IMR-90 (cell line): ENCODE measurements at regions not wholly inside any gene's neighbourhood (a gene's known extent, or its start where the extent isn't known, plus 50 kb on each side); places are given as distances from the start of the nearest gene placed in this dataset.

Source experiments
- ATAC-seq: fragments of 200-7000 bp; cut with Tn5 transposase; 2 replicates; pipeline ENCODE4 v1.9.1; 2020; ENCODE audit warnings: low read depth, mild to moderate bottlenecking, moderate library complexity
- BruUV-seq: library from RNA; stranded (reverse); fragments of 400-500 nt; replicated peaks from 2 replicates; lab custom pipeline; 2021; lab: Mats Ljungman, UMichigan
- CTCF ChIA-PET: fragments of 300-600 bp; formaldehyde crosslinking; extraction: SDS; loops from one replicate; lab custom pipeline; 2021; ENCODE audit warnings: antibody characterized with exemption; lab: Yijun Ruan, JAX
- POLR2A ChIA-PET: fragments of 300-600 bp; sonication (Branson Sonifier 250); formaldehyde crosslinking; loops from one replicate; lab custom pipeline; 2022; ENCODE audit warnings: antibody characterized with exemption; ENCODE audit not compliant: unreplicated experiment; lab: Charles Lee
- DNase-seq: peaks from one replicate; pipeline ENCODE4 v3.0.0; 2013
- H2AFZ ChIP-seq: replicated peaks from 2 replicates; pipeline ENCODE3; 2013; ENCODE audit warnings: low read length, mild to moderate bottlenecking; ENCODE audit not compliant: poor library complexity
- H2AK5ac ChIP-seq: 2 replicates; pipeline ENCODE4 v1.6.1; 2013; ENCODE audit warnings: low read depth, low read length, inconsistent platforms
- H2AK9ac ChIP-seq: replicated peaks from 2 replicates; pipeline ENCODE3; 2013; ENCODE audit warnings: mild to moderate bottlenecking, low read depth, low read length, moderate library complexity; ENCODE audit not compliant: poor library complexity
- H2BK120ac ChIP-seq: 2 replicates; pipeline ENCODE4 v1.6.1; 2013; ENCODE audit warnings: low read depth, low read length, inconsistent platforms
- H2BK15ac ChIP-seq: 3 replicates; pipeline ENCODE4 v1.6.1; 2013; ENCODE audit warnings: low read depth, low read length, inconsistent platforms
- H2BK20ac ChIP-seq: 2 replicates; pipeline ENCODE4 v1.6.1; 2013; ENCODE audit warnings: low read depth, mild to moderate bottlenecking, inconsistent platforms, low read length, moderate library complexity
- H2BK5ac ChIP-seq: 2 replicates; pipeline ENCODE4 v1.6.1; 2013; ENCODE audit warnings: mild to moderate bottlenecking, low read depth, low read length, inconsistent platforms; ENCODE audit not compliant: poor library complexity, severe bottlenecking
- H3K14ac ChIP-seq: replicated peaks from 2 replicates; pipeline ENCODE4 v1.6.1; 2013; ENCODE audit warnings: low read depth, low read length, inconsistent platforms
- H3K18ac ChIP-seq: 2 replicates; pipeline ENCODE4 v1.6.1; 2013; ENCODE audit warnings: low read depth, low read length, control low read depth
- H3K23ac ChIP-seq: 2 replicates; pipeline ENCODE4 v1.6.1; 2013; ENCODE audit warnings: low read depth, low read length, inconsistent platforms
- H3K27ac ChIP-seq: 2 replicates; pipeline ENCODE4 v1.5.1; 2013; ENCODE audit warnings: mild to moderate bottlenecking, control low read depth, low read length; ENCODE audit not compliant: insufficient read depth
- H3K27me3 ChIP-seq: 2 replicates; pipeline ENCODE4 v1.6.1; 2013; ENCODE audit warnings: low read length; ENCODE audit not compliant: control insufficient read depth, insufficient read depth
- H3K36me3 ChIP-seq: 2 replicates; pipeline ENCODE4 v1.6.1; 2013; ENCODE audit warnings: low read length, mixed read lengths; ENCODE audit not compliant: control insufficient read depth, insufficient read depth
- H3K4ac ChIP-seq: 2 replicates; pipeline ENCODE4 v1.6.1; 2013; ENCODE audit warnings: low read depth, low read length, inconsistent platforms
- H3K4me1 ChIP-seq: 2 replicates; pipeline ENCODE4 v1.6.1; 2013; ENCODE audit warnings: low read length, mixed read lengths; ENCODE audit not compliant: control insufficient read depth, insufficient read depth
- H3K4me2 ChIP-seq: 2 replicates; pipeline ENCODE4 v1.6.1; 2013; ENCODE audit warnings: low read depth, mild to moderate bottlenecking, control low read depth, low read length, moderate library complexity
- H3K4me3 ChIP-seq: 2 replicates; pipeline ENCODE4 v1.5.1; 2013; ENCODE audit warnings: low read depth, mild to moderate bottlenecking, control low read depth, low read length, moderate library complexity; ENCODE audit not compliant: insufficient read depth
- H3K56ac ChIP-seq: 2 replicates; pipeline ENCODE4 v1.6.1; 2013; ENCODE audit warnings: low read length, inconsistent platforms; ENCODE audit not compliant: insufficient read depth; ENCODE audit errors: extremely low read depth
- H3K79me1 ChIP-seq, 2 experiments: 2 replicates each; pipeline ENCODE4 v1.6.1; 2013; ENCODE audit warnings: low read length in 2 of 2, inconsistent platforms in 1 of 2, low read depth in 1 of 2
- H3K9ac ChIP-seq: 2 replicates; pipeline ENCODE4 v1.6.1; 2013; ENCODE audit warnings: low read depth, low read length, control low read depth
- H3K9me1 ChIP-seq: 2 replicates; pipeline ENCODE4 v1.6.1; 2013; ENCODE audit warnings: low read length, inconsistent platforms; ENCODE audit not compliant: insufficient read depth
- H3K9me3 ChIP-seq: 2 replicates; pipeline ENCODE4 v1.6.1; 2013; ENCODE audit warnings: low read length; ENCODE audit not compliant: control insufficient read depth, insufficient read depth
- H4K20me1 ChIP-seq: 2 replicates; pipeline ENCODE4 v1.6.1; 2013; ENCODE audit warnings: low read length, inconsistent platforms; ENCODE audit not compliant: insufficient read depth
- H4K5ac ChIP-seq: 2 replicates; pipeline ENCODE4 v1.6.1; 2013; ENCODE audit warnings: mild to moderate bottlenecking, low read depth, low read length, control low read depth
- H4K8ac ChIP-seq, 2 experiments: 2 replicates each; pipeline ENCODE4 v1.6.1; 2013; ENCODE audit warnings: low read depth in 2 of 2, low read length in 2 of 2, control low read depth in 1 of 2, inconsistent platforms in 1 of 2
- H4K91ac ChIP-seq: 2 replicates; pipeline ENCODE4 v1.6.1; 2013; ENCODE audit warnings: low read depth, low read length, inconsistent platforms; ENCODE audit not compliant: insufficient read depth
- CEBPB ChIP-seq: IDR thresholded peaks from 2 replicates; pipeline ENCODE4 v1.6.1; 2012; ENCODE audit warnings: low read depth, low read length, improper control_type of control experiment
- CHD1 ChIP-seq: IDR thresholded peaks from 2 replicates; pipeline ENCODE4 v1.6.1; 2012; ENCODE audit warnings: low read depth, low read length, improper control_type of control experiment
- CTCF ChIP-seq: conservative IDR thresholded peaks from 2 replicates; pipeline ENCODE4 v1.5.1; 2012; ENCODE audit warnings: mild to moderate bottlenecking, low read depth, low read length, improper control_type of control experiment
- MAFK ChIP-seq: IDR thresholded peaks from 2 replicates; pipeline ENCODE4 v1.6.1; 2012; ENCODE audit warnings: low read depth, low read length, improper control_type of control experiment
- NFE2L2 ChIP-seq: fragments of 150-350 bp; IDR thresholded peaks from 2 replicates; pipeline ENCODE4 v1.6.1; 2016; ENCODE audit warnings: low read depth, mild to moderate bottlenecking, low read length
- RFX5 ChIP-seq: IDR thresholded peaks from 2 replicates; pipeline ENCODE4 v1.8.0; 2012; ENCODE audit warnings: low read depth, mild to moderate bottlenecking, low read length, moderate library complexity
- SMC3 ChIP-seq: fragments of 150-350 bp; IDR thresholded peaks from 2 replicates; pipeline ENCODE4 v1.6.1; 2016; ENCODE audit warnings: low read depth, mild to moderate bottlenecking, antibody characterized with exemption, low read length, moderate library complexity
- WGBS, 2 experiments: methylation state at CpG; one replicate each; pipeline versions ENCODE4 v1.1.5 to v1.1.7; 2013; ENCODE audit warnings: missing lambda C conversion rate in 2 of 2; ENCODE audit not compliant: insufficient read length in 1 of 2; ENCODE audit errors: extremely low coverage in 2 of 2; 5-methylcytosine and 5-hydroxymethylcytosine counted together
- dilution Hi-C: fragments of 300-500 bp; cut with HindIII; formaldehyde crosslinking; loops from one replicate; pipeline ENCODE4 v1.14.3; 2018; ENCODE audit warnings: low sequenced_read_pairs; ENCODE audit not compliant: unreplicated experiment
- in situ Hi-C: fragments of 300-500 bp; cut with MboI; formaldehyde crosslinking; loops from 3 replicates; pipeline ENCODE4 v1.14.3; 2019; ENCODE audit warnings: low sequenced_read_pairs, inconsistent platforms, mixed read lengths
- intact Hi-C: fragments of 100-400 bp; cut with micrococcal nuclease; formaldehyde crosslinking; loops from 2 replicates; pipeline ENCODE4 v1.10.0; 2022

GRCh38 chr3:193857996-193858395 is 265.0 kb downstream of the OPA1 start:
- Histone ChIP-seq H3K27ac (no peak overlapping the region), H4K20me1 (no peaks in the 10 kb centered on the region), H3K9me1 (no peaks in the 10 kb centered on the region), H2AK5ac (no peak overlapping the region), H3K36me3 (no peaks in the 10 kb centered on the region), H3K79me1 (no peaks in the 10 kb centered on the region), H3K18ac (no peak overlapping the region), H3K27me3 (peaks cover 23% of the 10 kb centered on the region), H3K9me3 (no peaks in the 10 kb centered on the region), H4K91ac (no peak overlapping the region), H2AFZ (no peak overlapping the region), H3K4me1 (no peaks in the 10 kb centered on the region; the same call in 1 of the 2 replicates), H3K9ac (no peak overlapping the region), H3K4me3 (no peak overlapping the region), H2AK9ac (no peak overlapping the region), H2BK15ac (no peak overlapping the region), H3K4me2 (no peak overlapping the region), H3K23ac (no peak overlapping the region), H3K56ac (no peak overlapping the region), H4K5ac (no peak overlapping the region), H2BK120ac (no peak overlapping the region), H3K14ac (no peak overlapping the region), H2BK5ac (no peak overlapping the region), H4K8ac (no peak overlapping the region), H3K4ac (no peak overlapping the region), H2BK20ac (no peak overlapping the region)
- ATAC-seq = peak; percentile 68
- intact Hi-C loops (no loop called here), dilution Hi-C loops (no loop called here), in situ Hi-C loops (no loop called here)
- WGBS, 2 experiments = 71% methylated on average over 2 of the region's 3 CpGs; no CpG with 5 or more reads in 1 of the 2 experiments
- ChIA-PET CTCF (no interaction called here), POLR2A (no interaction called here)
- TF ChIP-seq NFE2L2 = peak; percentile 54; the same call in 1 of the 2 replicates
- no peak for TF ChIP-seq SMC3
- TF ChIP-seq CEBPB = 0 out of 2 replicates have a peak, but pooled peaks have one; percentile 22
- TF ChIP-seq CHD1 = no peak
- TF ChIP-seq MAFK = no peak
- TF ChIP-seq RFX5 = no peak
- TF ChIP-seq CTCF = no peak
- BruUV-seq = no TSS peak
- peak; percentile 89 for DNase-seq
